ENCODE measurements at regions not wholly inside any gene's neighbourhood (a gene's known extent, or its start where the extent isn't known, plus 50 kb on each side); places are given as distances from the start of the nearest gene placed in this dataset.
"Not testable (repeated sequence)": the region's sequence is repeated elsewhere in the genome, so short reads cannot be mapped to it uniquely, and the experiment has no call there.

DNA sequence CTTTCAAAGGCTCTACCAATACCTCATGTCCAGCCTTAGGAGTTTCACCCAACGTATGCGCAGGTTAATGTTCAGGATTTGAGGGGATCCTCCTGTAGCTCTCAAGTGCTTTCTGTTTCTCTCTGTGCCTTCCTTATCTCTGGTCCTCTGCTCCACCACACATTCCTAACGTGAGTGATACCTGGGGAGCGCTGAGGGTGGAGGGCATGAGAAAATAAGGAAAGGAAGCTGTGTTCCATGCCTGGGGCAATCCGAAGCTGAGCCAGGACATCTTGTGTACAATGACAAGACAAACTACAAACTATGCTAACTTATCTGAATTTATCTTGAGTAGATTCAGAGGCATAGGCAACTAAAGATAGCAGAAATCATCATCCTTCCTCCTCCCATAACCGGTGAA is 136.4 kb downstream of the SST start:
- DNase-seq: no peak

DNA sequence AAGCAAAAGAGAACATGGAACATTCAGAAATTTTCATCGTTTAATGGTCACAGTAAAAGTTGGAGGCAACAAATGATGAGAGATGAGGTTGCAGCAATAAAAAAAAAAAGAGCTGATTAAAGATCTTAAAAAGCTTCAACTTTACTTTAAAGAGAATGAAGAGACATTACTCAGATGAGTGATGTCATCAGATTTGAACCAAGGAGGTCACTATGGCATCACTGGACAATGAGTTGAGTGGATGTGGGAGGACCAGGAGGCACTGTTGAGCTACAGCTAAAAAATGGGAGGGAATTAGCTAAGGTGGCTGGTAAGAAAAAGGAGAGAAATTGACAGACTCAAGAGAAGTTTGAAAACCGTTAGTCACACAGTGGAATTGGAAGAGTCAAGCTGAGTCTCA is 138.4 kb downstream of the SST start:
- DNase-seq: no peak

DNA sequence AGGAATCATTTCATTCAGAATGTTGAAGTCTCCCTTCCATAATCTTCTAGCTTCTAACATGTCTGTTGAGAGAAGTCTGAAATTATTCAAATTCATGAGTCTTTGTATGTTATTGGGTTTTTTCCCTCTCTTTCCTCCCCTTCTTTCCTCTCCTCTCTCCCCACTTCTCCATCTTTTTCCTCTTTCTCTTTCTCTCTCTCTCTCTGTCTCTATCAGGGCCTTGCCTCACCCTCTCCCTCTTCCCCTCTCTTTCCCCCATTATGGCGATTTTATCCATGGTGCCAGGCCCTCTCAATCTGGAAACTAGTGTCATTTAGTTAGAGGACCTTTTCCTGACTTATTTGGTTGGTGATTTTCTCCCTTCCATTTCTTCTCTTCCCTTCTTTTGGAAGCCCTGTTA is 147.3 kb downstream of the SST start:
- DNase-seq: no peak

DNA sequence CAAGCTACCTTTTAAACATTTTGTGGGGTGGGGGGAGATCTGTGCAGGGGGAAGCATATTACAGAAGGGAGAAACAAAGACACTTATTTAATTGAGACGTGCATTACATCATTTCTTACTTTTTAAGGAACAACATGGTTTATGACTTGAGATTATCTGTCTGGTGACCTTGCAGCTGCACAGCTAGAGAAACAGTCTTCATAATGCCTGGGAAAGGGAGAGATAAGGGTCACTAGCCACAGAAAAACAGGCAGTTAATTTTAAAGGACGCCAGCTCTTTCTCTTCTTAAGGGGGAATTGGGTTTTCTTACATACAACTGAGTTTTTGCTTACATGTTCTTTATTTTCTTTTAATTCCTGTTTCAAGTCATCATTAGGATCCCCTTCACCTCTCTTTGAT is 147.9 kb downstream of the SST start:
- no peak for DNase-seq

DNA sequence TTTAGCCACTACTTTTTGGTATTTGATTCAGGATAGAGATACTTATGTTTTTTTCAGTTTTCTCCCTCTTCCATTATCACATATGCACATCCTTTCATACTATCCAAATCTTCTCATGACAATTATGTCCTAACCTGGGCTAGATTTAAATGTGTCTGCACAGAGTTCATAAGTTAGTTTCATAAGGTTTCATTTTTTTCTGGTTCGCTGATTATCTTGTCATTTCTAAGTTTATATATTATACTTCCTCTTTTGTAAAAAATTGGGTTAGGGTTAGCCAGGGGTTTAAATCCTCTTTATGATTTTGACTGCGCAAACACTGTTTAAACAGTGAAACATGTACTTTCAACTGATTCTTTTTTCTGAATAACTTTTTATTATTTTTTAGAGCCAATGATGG is 148.6 kb downstream of the SST start:
- no peak for DNase-seq

DNA sequence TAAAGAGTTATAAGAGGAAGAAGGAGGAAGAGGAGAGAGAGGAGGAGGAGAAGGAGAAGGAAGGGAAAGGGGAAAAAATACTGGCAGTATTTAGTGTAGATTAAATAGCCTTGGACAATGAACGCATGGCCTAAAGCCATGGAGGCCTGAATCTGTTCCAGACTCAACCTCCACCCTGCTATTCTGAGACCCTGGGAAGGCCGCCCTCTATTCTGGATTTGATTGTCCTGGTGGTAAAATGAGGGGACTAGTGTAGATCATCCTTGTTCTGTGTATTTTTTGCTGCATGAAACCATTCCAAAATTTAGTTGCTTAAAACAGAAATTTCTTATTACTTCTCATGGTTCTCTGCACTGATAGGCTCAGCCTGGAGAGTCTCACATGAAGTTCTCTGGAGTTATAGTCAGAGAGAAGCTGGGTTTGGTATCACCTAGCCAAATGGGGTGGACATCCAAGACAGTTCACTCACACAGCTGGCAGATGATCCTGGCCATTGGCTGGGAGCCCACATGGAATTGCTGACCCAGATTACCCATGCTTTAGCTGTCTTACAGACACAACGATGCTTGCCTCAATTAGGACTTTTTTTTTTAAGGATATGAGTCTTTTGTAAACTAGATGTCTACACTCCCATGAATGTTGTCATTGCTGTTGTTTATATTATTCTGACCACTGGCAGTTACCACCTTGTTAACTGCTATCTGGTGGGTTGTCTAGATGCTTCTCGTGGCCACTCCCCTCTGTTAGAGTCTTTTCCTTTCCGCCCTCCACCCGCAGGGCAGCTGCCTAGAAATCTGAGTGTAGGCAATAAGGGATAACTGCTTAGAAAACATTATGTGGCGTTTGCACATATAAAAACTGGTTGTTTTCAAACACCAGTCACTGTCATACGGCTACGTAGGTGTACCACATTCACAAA is 149.9 kb downstream of the SST start:
- DNase-seq: no peak

DNA sequence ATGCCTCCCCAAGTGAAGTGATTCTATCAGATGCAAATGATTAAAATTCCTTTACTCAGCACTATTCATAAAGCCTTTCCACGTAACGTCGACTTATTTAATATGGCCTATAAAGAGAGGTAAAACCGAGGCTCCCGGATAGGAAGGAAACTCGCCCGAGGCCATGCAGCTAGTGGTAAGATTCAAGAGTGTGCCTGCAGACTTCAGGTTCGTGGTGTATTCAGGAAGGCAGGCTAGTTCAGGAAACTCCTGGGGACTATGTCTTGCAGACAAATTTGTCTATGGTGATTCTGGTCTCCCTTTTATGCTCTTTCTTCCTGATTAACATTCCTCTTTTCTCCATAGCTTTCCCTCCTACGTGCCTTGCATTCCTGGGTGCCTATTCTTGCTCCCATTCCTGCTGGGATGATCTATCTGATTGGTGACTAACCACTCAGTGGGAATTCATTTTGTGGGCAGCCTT is 150.7 kb downstream of the SST start:
- DNase-seq: no peak

DNA sequence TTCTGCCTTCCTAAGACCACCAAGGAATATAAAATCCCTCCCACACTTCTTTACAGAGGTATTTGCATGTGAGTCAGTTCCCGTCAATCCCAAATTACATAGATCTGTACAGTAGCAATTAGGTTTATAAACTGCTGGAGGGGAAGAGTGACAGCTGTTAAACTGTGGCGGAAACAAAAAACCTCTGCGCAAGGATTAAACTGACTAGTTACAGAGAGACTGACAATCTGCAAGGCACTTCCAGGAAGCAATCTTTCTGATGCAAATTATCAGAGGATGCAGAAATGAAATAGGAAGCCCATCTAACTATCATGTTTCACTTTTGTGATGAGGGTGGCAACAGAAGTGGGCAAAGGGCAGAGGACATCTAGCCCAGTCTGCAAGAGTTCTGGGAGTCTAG is 150.4 kb downstream of the RTP4 start:
- peak; percentile 48 to 84 for DNase-seq

DNA sequence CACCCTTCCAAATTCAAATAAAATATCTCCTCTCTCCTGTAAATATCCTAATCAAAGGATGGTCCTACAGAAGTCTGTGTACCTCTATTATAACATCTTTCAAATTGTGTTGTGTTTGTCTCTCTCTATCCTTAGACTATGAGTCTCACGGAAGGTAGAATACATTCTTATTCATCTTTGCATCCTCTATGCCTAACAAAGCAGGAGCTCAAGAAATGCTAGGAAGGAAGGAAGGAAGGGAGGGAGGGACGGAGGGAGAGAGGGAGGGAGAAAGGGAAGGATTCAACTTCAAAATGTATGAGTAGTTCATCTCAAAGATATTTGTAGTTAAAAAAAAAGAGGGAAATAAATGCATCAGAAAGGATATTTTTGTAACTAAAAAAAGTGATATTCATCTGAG is 150.0 kb downstream of the RTP4 start:
- DNase-seq: no peak

DNA sequence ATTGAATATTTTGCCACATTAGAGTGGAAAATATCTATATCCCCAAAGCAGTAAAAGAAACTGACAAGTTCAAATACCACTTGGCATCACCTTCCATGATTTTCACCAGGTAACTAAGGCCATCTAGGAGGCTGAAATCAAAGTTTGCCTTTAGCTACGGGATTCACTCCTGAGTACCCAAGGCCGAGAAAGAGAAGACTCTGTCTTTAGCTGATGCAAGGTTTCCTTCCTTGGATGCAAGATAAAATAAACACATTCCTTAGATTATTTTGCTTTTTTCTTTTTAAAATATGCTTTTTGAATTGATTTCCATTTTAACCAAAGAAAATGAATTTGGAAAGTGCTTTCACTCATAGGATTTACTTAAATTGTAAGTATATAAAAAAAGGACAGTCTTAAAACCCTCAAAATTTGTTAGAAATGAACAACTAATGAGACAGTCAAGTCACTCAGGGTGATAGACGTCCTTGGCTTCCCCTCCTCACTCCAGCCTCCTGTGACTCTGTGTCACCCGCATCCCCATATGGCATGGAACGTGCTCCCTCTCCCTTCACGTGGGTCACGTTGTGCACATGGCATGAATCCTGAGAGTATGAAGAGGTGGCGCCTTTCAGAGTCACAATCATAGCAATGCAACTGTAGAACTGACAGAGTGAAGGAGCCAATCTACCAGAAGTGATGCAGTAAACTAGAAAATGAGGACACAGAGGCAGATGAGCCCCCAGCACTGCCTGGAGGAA is 148.4 kb downstream of the RTP4 start:
- no peak for DNase-seq

DNA sequence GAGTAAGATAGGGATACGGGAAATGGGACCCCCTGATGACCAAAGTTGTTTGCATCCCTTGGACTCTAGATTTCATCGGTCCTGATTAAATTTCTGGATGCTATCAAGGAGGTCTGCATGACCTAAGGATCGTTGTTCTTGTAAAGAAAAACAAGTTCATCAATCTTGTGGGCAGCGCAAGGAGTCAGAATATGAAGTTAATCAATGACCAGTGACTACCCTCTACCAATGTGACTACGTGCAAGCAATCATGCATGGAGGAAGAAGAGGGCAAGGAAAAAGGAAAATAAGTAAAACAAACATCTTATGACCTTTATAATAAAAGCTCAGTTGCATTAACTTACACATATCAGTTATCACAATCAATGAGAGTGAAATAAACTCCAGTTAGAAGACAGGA is 139.7 kb downstream of the RTP4 start:
- DNase-seq: no peak

DNA sequence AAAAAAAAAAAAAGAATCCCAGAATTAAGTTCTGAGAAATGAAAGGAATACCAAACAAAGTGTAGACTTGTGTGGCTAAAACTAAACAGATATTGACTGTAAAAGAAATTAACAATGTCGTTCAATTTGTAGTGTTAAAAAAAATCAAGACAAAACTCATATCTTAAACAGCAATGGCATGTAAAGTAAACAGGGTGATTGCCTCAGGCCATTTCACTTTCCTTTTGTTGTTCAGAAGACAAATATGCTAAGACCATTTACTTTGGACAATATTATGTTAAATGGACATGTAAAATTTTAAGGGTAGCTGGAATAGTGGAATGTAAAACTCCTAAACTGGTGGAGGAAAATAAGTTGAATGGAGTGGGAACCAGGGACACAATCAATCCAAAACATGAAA is 139.1 kb downstream of the RTP4 start:
- no peak for DNase-seq

DNA sequence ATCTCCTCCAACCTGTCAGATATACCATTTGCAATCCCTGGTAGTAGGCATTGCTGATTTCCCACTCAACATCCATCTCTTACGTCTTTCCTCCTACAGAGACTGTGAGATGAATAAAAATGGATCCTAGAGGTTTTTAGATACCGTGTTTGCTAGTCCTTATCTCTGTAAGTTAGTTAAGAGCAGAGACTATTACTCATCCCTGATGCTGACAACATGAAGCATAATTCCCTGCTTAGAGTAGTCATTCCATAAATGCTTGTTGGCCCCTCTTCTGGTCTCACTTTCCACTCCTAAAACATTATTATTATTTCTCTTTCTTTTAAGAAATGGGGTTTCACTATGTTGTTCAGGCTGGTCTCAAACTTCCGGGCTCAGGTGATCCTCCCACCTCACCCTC is 136.2 kb downstream of the RTP4 start:
- no peak for DNase-seq

DNA sequence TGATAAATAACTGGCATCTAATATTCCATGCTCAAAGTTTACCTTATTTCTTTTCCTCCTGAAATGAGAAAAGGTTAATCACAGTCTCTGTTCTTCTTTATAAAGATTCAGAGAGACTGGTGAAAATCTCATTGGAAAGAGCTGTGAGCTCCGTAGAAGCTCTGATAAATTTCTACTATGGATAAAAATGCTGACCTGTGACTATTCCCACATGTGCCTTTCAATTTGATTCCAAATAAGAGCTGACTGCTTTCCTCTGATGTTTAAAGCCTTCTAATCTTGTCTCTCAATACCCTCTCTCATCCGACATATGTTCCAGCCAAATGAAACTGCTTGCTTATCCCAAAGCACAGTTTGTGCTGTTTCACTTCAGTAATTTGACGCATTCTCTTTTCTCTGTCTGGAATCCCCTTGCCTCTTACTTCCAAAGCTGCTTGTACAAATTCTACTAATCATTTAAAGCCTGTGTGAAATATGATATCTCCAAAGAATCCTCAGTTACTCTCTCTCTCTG is 130.1 kb downstream of the RTP4 start:
- peak; percentile 86 to 98 for DNase-seq

DNA sequence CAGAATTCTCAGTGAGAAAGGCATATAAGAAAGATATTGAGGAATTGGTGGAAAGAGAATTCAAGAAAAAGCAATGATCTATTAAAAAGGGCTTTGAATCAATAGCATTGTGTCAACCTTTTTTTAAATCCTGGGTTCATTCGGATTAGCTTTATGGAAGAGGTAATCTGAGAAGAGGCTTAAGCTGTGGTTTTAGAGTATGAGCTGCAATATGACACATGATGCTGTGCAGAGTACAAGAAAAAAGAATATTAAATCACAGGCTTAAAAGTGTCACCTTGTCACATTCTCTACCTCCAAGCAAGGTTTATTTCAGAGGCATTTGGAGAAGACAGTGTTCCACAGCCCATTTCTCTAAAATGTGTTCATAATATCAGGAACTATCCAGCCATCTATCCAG is 128.9 kb downstream of the RTP4 start:
- DNase-seq: peak; percentile 38 to 94

DNA sequence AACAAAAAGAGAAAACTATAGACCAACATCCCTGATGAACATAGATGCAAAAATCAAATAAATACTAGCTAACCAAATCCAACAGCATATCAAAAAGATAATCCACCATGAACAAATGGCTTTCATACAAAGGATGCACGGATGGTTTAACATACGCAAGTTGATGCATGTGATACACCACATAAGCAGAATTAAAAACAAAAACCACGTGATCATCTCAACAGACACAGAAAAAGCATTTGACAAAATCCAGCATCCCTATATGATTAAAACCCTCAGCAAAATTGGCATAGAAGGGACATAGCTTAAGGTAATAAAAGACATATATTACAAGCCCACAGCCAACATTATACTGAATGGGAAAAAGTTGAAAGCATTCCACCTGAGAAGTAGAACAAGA is 125.9 kb downstream of the RTP4 start:
- DNase-seq: not testable (repeated sequence)

DNA sequence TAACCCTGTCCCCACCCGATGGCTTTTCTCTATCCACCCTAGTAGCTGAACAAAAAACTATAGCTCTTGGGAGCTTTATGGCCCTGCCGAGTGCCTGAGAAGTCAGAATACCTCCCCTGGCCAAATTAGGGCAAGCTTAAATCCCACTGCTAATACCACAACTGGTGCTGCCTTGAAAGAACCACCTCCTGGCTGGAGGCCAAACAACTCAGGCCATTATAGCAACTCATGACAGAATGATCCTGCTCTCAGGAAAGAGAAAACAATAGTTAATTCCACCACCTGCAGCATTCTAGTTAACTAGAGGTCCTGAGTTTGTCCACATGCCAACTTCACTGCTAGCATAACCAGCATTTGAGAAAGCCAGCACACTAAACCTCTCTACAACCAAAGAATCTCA is 123.2 kb downstream of the RTP4 start:
- peak; percentile 81 to 93 for DNase-seq

DNA sequence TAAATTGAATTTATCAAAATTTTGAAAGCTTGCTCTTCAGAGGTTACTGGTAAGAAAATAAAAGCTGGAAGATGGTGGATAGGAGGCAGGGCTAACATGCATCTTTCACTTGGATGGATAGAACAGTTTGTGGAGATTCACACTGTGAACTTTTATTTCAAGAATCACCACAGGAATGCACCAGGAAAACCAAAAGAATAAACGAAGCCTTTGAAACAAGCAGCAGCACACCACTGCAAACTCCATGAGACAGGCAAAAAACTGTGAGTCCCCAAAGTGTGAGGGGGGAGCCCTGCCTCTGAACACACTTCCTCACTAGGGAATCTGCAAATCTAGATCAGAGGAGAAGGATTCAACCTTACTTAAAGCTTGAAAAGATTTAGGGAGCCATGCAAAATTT is 122.2 kb downstream of the RTP4 start:
- no peak for DNase-seq

DNA sequence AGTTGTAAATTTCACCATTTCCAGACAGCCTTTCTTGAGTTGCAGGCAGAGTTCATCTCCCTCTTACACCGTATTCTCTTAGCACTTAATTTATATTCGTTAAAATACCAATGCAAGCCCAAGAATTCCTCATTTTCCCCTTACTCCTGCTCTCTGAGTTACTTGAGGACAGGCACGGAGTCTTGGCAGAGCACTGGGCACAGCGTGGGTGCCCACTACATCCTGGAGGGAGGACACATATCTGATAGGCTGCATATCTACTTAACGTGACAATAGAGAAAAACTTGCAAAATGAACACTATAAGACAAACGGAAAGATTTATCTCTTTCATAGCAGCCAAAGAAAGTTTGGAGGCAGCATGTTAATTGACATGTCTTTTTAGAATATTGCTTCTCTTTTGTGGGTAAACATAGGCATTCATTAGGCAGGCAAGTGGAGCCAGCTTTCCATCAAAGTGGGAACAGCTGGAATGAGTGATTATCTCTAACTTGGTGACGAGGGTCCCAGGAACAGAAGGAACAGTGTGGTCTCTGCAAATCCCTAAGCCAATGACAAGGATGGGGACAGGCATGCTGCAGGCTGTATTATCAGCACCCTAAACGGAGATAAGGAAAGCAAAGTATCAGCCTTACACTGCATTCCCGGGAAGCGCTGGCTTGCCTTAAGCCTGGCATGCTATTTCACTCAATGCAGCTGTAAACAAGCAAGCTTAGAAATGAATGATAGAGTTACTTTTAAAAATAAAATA is 116.5 kb downstream of the RTP4 start:
- DNase-seq: peak; percentile 20 to 83

DNA sequence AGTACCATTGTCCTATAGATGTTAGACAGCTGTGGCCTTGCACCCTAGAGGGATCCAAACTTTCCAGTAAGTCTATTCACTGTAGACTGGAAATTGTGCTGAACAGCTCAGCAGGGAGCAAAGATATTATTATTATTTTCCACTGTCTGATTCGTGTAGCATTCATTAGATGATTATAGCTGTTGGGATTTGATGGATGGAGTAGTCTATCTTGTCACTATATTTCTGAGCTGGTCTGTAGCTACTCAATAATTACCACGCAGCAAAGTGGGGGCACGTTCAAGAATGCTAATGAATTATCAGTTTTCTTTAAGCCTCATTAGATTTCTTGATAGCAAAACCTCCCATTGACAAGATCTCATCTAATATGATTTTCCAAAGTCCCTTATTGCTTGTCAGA is 113.2 kb downstream of the RTP4 start:
- DNase-seq: no peak

DNA sequence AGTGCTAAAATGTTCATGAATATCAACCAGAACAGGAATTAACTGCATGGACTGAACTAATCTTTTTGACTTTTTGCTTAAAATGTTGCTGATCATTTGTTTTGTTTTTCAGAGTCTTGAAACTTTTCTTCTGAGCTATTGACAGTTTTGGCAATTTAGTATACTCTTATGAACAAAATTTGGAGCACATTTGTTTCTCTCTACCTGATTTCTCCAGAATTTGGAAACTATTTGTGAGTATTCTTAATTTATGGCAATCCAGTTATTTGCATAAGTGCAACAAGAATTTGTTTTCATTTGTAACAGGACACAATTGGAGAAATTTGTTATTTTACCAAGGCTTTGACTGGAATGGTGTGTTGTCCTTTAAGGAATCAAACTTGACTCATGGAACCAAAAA is 107.4 kb downstream of the RTP4 start:
- not testable (repeated sequence) for DNase-seq

DNA sequence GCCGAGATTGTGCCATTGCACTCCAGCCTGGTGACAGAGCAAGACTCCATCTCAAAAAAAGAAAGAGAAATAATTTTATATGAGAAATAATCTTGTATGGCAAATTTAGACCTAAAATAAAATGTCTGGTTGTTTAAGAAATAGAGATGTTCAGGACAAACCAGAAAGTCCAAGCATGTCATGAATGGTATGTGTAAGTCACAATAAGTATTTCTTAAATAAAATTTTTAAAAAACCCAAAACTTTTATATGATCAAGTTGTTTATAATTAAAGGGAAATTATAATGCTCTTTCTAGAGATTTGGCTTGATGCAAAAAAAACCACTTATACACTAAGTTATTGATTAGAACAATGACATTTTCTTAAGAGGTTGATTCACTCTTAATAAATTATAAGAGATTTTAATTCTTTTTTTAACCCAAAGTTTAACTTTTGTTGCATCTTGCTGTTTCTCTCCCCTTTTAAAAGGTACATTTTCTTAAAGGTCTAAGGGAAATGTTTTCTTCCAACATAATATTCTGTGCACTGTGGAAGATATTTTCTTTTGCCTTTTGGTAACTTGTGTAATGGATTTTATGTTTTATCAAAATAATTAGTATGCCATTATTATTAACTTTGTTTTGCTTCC is 105.7 kb downstream of the RTP4 start:
- no peak for DNase-seq

DNA sequence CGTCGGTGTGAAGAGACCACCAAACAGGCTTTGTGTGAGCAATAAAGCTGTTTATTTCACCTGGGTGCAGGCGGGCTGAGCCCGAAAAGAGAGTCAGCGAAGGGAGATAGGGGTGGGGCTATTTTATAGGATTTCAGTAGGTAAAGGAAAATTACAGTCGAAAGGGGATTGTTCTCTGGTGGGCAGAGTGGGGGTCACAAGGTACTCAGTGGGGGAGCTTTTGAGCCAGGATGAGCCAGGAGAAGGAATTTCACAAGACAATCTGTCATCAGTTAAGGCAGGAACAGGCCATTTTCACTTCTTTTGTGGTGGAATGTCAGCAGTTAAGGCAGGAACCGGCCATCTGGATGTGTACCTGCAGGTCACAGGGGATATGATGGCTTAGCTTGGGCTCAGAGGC is 98.1 kb downstream of the RTP4 start:
- not testable (repeated sequence) for DNase-seq

All from NCI-H524 (cell line).